ENCODE measurements at regions not wholly inside any gene's neighbourhood (a gene's known extent, or its start where the extent isn't known, plus 50 kb on each side); places are given as distances from the start of the nearest gene placed in this dataset.
"Not testable (repeated sequence)": the region's sequence is repeated elsewhere in the genome, so short reads cannot be mapped to it uniquely, and the experiment has no call there.

DNA sequence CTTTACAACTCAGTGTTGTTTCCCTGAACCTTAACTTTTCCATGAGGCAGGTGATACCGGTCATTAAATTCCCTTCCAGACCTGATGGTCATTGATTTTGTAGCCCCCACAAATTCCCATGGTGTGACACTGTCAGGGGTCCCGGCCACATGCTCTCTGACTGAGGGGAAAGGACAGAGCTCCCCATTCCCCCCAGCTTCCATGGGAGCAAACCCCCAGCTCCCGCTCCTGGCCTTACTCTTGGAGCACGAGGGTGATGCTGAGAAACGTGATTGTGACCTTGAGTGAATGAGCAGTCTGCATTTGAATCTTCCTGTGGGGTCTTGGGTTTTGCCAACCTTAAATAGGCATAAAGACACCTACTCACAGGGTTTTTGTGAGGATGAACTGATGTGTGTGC lies 366.8 kb downstream of the RPS6KC1 start:
- H3K4me3 ChIP-seq (ENCODE audit: low read length): no peak overlapping the region
- no peak overlapping the region for H3K4me2 ChIP-seq (ENCODE audit: low read depth, low read length)
- H3F3A ChIP-seq (ENCODE audit: insufficient read depth, low read length): no peaks in the 10 kb centered on the region
- no peaks in the 10 kb centered on the region for H3K27me3 ChIP-seq (replicated peaks; ENCODE audit: insufficient read depth, low read length)
- H3K9me2 ChIP-seq (replicated peaks; ENCODE audit: insufficient read depth, low read length): no peaks in the 10 kb centered on the region
- H3K9ac ChIP-seq (ENCODE audit: low read length): no peak overlapping the region
- H4K20me1 ChIP-seq (ENCODE audit: insufficient read depth, low read length): no peaks in the 10 kb centered on the region
- no peaks in the 10 kb centered on the region for H3K9me3 ChIP-seq (replicated peaks; ENCODE audit: insufficient read depth, low read length)
- H2AFZ ChIP-seq (ENCODE audit: low read length): no peak overlapping the region
- TF ChIP-seq EZH2phosphoT487 (IDR thresholded peaks at IDR 0.05; ENCODE audit: low read length): no peak
- TF ChIP-seq EZH2 (optimal IDR thresholded peaks at IDR 0.05; ENCODE audit: low read depth, low read length): no peak
- TF ChIP-seq, protein P1, sequence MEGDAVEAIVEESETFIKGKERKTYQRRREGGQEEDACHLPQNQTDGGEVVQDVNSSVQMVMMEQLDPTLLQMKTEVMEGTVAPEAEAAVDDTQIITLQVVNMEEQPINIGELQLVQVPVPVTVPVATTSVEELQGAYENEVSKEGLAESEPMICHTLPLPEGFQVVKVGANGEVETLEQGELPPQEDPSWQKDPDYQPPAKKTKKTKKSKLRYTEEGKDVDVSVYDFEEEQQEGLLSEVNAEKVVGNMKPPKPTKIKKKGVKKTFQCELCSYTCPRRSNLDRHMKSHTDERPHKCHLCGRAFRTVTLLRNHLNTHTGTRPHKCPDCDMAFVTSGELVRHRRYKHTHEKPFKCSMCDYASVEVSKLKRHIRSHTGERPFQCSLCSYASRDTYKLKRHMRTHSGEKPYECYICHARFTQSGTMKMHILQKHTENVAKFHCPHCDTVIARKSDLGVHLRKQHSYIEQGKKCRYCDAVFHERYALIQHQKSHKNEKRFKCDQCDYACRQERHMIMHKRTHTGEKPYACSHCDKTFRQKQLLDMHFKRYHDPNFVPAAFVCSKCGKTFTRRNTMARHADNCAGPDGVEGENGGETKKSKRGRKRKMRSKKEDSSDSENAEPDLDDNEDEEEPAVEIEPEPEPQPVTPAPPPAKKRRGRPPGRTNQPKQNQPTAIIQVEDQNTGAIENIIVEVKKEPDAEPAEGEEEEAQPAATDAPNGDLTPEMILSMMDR (IDR thresholded peaks at IDR 0.05; ENCODE audit: low read length): no peak
- no peak for DNase-seq
- H3K4me1 ChIP-seq (ENCODE audit: low read length): no peaks in the 10 kb centered on the region
- no peaks in the 10 kb centered on the region for H3K79me2 ChIP-seq (ENCODE audit: low read length)
- no peak overlapping the region for H3K27ac ChIP-seq (ENCODE audit: low read length)
- no peaks in the 10 kb centered on the region for H3K36me3 ChIP-seq (replicated peaks; ENCODE audit: insufficient read depth, low read length)

DNA sequence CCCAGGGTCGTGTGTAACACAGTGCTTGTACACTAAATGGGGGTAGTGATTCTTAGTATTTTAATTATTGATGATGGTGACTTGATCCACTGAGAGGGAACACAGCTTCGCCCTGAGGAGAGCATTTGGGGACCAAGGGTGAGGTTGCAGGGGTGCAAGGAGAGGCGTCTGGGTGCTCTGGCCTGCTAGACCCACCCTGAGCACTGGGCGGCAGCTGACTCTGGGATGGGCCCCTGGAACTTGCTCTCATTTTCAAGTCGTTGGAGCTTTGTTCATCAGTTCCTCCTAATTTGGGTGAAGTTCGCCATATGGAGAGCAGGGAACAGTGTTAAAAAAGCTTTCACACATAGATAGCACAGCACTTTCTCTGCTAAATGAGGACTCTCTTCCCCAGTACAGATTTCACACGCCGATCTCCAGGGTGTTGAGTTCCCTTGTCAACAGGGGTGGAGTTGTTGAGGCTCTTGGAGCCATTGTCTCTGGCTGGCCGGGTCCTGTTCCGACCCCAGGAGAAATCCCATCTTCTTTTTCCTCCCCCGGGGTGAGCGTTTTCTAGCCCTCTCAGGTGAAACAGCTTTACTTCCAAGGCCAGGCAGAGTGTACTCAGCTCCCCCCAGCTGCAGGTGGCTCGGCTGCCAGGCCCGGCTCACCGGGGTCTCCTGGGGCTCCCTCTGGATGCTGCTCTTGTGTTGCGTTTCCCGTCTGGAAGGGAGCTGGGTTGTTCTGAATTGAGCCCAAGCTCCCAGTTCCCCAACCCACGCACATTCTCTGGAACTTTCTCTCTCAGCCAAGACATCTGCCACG lies 367.4 kb downstream of the RPS6KC1 start:
- Histone ChIP-seq H3K9ac (ENCODE audit: low read length) (no peak overlapping the region), H3F3A (ENCODE audit: insufficient read depth, low read length) (no peaks in the 10 kb centered on the region), H3K79me2 (ENCODE audit: low read length) (no peaks in the 10 kb centered on the region), H3K9me3 (replicated peaks; ENCODE audit: insufficient read depth, low read length) (no peaks in the 10 kb centered on the region), H3K9me2 (replicated peaks; ENCODE audit: insufficient read depth, low read length) (no peaks in the 10 kb centered on the region), H3K4me3 (ENCODE audit: low read length) (no peak overlapping the region), H3K27me3 (replicated peaks; ENCODE audit: insufficient read depth, low read length) (no peaks in the 10 kb centered on the region), H3K4me2 (ENCODE audit: low read depth, low read length) (no peak overlapping the region), H3K4me1 (ENCODE audit: low read length) (no peaks in the 10 kb centered on the region), H2AFZ (ENCODE audit: low read length) (no peak overlapping the region), H3K27ac (ENCODE audit: low read length) (no peak overlapping the region), H4K20me1 (ENCODE audit: insufficient read depth, low read length) (no peaks in the 10 kb centered on the region), H3K36me3 (replicated peaks; ENCODE audit: insufficient read depth, low read length) (no peaks in the 10 kb centered on the region)
- DNase-seq: no peak
- TF ChIP-seq, protein P1 (IDR thresholded peaks at IDR 0.05; ENCODE audit: low read length): no peak
- TF ChIP-seq EZH2phosphoT487 (IDR thresholded peaks at IDR 0.05; ENCODE audit: low read length) (no peak), EZH2 (optimal IDR thresholded peaks at IDR 0.05; ENCODE audit: low read depth, low read length) (no peak)

DNA sequence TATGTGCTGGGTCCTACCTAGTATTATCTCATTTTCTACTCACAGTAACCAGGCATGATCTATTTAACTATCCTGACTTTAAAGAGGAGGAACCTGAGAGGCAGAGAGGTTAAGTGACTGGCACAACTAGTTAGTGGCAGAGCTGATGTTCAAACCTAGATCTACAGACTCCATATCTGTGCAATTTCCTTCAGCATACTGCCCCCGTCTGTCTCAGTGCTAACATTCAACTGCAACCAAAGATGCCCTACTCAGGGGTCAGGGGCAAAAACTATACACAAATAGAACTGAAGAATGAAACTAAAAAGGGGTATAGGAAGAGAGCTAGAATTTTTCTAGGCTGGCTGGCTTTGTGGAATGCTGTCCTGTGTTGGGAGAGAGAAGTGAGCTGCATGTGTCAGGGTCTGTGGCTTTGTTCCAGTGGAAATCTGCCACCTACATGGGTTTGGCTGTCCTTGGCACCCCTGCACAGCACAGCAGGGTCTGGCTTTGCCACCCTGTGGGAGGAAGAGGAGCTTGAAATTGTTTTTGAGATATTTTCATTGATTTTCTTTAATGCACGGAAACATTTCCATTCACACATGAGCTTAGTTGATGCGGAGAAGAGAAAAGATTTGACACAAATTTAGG lies 368.5 kb downstream of the RPS6KC1 start:
- H3K4me2 ChIP-seq (ENCODE audit: low read depth, low read length): no peak overlapping the region
- H3K9me2 ChIP-seq (replicated peaks; ENCODE audit: insufficient read depth, low read length): no peaks in the 10 kb centered on the region
- H3K4me1 ChIP-seq (ENCODE audit: low read length): no peaks in the 10 kb centered on the region
- H3K79me2 ChIP-seq (ENCODE audit: low read length): no peaks in the 10 kb centered on the region
- no peak overlapping the region for H3K27ac ChIP-seq (ENCODE audit: low read length)
- no peaks in the 10 kb centered on the region for H3K9me3 ChIP-seq (replicated peaks; ENCODE audit: insufficient read depth, low read length)
- no peak overlapping the region for H3K9ac ChIP-seq (ENCODE audit: low read length)
- TF ChIP-seq EZH2phosphoT487 (IDR thresholded peaks at IDR 0.05; ENCODE audit: low read length) (no peak), EZH2 (optimal IDR thresholded peaks at IDR 0.05; ENCODE audit: low read depth, low read length) (no peak)
- H4K20me1 ChIP-seq (ENCODE audit: insufficient read depth, low read length): no peaks in the 10 kb centered on the region
- no peaks in the 10 kb centered on the region for H3F3A ChIP-seq (ENCODE audit: insufficient read depth, low read length)
- H3K4me3 ChIP-seq (ENCODE audit: low read length): no peak overlapping the region
- no peak for DNase-seq
- no peak overlapping the region for H2AFZ ChIP-seq (ENCODE audit: low read length)
- no peaks in the 10 kb centered on the region for H3K27me3 ChIP-seq (replicated peaks; ENCODE audit: insufficient read depth, low read length)
- H3K36me3 ChIP-seq (replicated peaks; ENCODE audit: insufficient read depth, low read length): no peaks in the 10 kb centered on the region

DNA sequence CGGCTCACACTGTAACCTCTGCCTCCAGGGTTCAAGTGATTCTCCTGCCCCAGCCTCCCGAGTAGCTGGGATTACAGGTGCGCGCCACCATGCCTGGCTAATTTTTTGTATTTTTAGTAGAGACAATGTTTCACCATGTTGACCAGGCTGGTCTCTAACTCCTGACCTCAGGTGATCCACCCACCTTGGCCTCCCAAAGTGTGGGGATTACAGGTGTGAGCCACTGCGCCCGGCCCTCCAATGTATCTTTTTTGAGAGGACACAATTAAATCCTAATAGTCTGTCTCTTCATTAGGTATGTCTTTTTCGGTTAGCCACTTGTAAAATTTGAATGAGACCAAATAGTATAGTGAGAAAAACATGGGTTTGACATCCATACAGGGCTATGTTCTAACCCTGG lies 370.1 kb downstream of the RPS6KC1 start:
- not testable (repeated sequence) for H3K9ac ChIP-seq (ENCODE audit: low read length); H3F3A ChIP-seq (ENCODE audit: insufficient read depth, low read length); H3K79me2 ChIP-seq (ENCODE audit: low read length); H4K20me1 ChIP-seq (ENCODE audit: insufficient read depth, low read length); H3K9me2 ChIP-seq (replicated peaks; ENCODE audit: insufficient read depth, low read length); H3K27me3 ChIP-seq (replicated peaks; ENCODE audit: insufficient read depth, low read length); H2AFZ ChIP-seq (ENCODE audit: low read length); H3K9me3 ChIP-seq (replicated peaks; ENCODE audit: insufficient read depth, low read length); H3K27ac ChIP-seq (ENCODE audit: low read length); H3K4me1 ChIP-seq (ENCODE audit: low read length); H3K4me2 ChIP-seq (ENCODE audit: low read depth, low read length); H3K36me3 ChIP-seq (replicated peaks; ENCODE audit: insufficient read depth, low read length); DNase-seq; H3K4me3 ChIP-seq (ENCODE audit: low read length)

All from MM.1S (cell line).